GM03348 (cell line): ENCODE measurements at regions not wholly inside any gene's neighbourhood (a gene's known extent, or its start where the extent isn't known, plus 50 kb on each side); places are given as distances from the start of the nearest gene placed in this dataset.

Experiments
- DNase-seq: peaks from one replicate; pipeline ENCODE4 v3.0.0; 2012; ENCODE audit warnings: low spot score

- no peak for DNase-seq
These were observed 215.7 kb upstream of the TMC3 start for GRCh38 chr15:81589671-81590070.

- DNase-seq, result no peak
These were observed 201.6 kb upstream of the TMC3 start for GRCh38 chr15:81575436-81576123.

- no peak for DNase-seq
These were observed 199.2 kb upstream of the TMC3 start for GRCh38 chr15:81573098-81573746.

GRCh38 chr15:81572190-81572589 lies 198.2 kb upstream of the TMC3 start:
- no peak for DNase-seq

GRCh38 chr15:81569286-81570080 lies 195.5 kb upstream of the TMC3 start:
- DNase-seq, result no peak

- DNase-seq, result no peak
These were observed 193.9 kb upstream of the TMC3 start for GRCh38 chr15:81567924-81568323.

GRCh38 chr15:81562986-81563385 lies 189.0 kb upstream of the TMC3 start:
- DNase-seq, result no peak

GRCh38 chr15:81560405-81560804 lies 186.4 kb upstream of the TMC3 start:
- DNase-seq, result no peak

- DNase-seq, result no peak
These were observed 184.0 kb upstream of the TMC3 start for GRCh38 chr15:81558056-81558455.

GRCh38 chr15:81555346-81555745 lies 181.3 kb upstream of the TMC3 start:
- DNase-seq, result no peak

GRCh38 chr15:81548365-81549130 lies 174.5 kb upstream of the TMC3 start:
- no peak for DNase-seq

- no peak for DNase-seq
These were observed 173.6 kb upstream of the TMC3 start for GRCh38 chr15:81547521-81548132.

- DNase-seq, result no peak
These were observed 170.4 kb upstream of the TMC3 start for GRCh38 chr15:81544385-81544784.

- no peak for DNase-seq
These were observed 166.9 kb upstream of the TMC3 start for GRCh38 chr15:81540909-81541308.

GRCh38 chr15:81536356-81536755 lies 162.3 kb upstream of the TMC3 start:
- no peak for DNase-seq

GRCh38 chr15:81534124-81534523 lies 160.1 kb upstream of the TMC3 start:
- no peak for DNase-seq

GRCh38 chr15:81532001-81532400 lies 158.0 kb upstream of the TMC3 start:
- no peak for DNase-seq

GRCh38 chr15:81531109-81531592 lies 157.1 kb upstream of the TMC3 start:
- DNase-seq, result no peak

- DNase-seq, result no peak
These were observed 156.3 kb upstream of the TMC3 start for GRCh38 chr15:81530271-81530691.

GRCh38 chr15:81529481-81529880 lies 155.5 kb upstream of the TMC3 start:
- no peak for DNase-seq

GRCh38 chr15:81526029-81526428 lies 152.0 kb upstream of the TMC3 start:
- no peak for DNase-seq

GRCh38 chr15:81524496-81524895 lies 150.5 kb upstream of the TMC3 start:
- no peak for DNase-seq
